ENCODE measurements at regions not wholly inside any gene's neighbourhood (a gene's known extent, or its start where the extent isn't known, plus 50 kb on each side); places are given as distances from the start of the nearest gene placed in this dataset.
"Not testable (repeated sequence)": the region's sequence is repeated elsewhere in the genome, so short reads cannot be mapped to it uniquely, and the experiment has no call there.

DNA sequence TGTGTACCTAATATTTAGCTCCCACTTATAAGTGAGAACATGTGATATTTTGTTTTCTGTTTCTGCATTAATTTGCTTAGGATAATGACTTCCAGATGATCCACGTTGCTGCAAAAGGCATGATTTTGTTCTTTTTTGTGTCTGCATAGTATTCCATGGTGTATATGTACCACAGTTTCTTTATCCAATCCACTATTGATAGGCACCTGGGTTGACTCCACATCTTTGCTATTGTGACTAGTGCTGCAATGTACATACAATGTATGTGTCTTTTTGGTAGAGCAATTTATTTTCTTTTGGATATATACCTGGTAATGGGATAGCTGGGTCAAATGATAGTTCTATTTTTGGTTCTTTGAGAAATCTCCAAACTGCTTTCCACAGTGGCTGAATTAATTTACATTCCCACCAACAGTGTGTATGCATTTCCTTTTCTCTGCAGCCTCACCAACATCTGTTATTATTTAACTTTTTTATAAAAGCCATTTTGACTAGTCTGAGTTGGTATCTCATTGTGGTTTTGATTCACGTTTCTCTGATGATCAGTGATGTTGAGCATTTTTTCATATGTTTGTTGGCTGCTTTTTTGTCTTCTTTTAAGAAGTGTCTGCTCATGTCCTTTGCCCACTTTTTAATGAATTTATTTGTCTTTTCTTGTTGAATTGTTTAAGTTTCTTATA, 102.8 kb upstream of the GAS1 start:
- DNase-seq = not testable (repeated sequence)

DNA sequence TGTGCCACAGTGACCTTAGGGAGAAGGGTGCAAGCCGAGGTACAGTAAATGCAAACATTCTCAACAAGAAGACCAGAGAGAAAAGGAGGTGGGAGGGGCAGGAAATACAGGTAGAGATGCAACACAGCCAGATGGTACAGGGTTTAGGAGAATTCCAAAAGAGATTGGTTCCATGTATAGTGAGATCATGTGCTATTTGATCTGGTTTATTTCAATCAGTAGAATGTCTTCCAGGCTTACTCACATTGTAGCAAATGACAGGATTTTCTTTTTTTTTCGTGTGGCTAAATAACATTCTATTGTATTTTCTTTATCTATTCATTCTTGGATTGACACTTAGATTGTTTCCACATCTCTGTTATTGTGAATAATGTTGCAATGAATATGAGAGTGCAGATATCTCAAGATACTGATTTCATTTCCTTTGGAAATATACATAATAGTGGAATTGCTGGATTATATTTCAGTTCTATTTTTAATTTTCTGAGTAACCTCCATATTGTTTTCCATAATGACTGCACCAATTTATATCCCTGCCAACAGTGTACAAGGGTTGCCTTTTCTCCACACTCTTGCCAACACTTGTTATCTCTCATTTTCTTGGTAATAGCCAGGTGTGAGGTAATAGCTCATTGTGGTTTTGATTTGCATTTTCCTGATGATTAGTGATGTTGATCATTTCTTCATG, 107.8 kb upstream of the GAS1 start:
- no peak for DNase-seq

DNA sequence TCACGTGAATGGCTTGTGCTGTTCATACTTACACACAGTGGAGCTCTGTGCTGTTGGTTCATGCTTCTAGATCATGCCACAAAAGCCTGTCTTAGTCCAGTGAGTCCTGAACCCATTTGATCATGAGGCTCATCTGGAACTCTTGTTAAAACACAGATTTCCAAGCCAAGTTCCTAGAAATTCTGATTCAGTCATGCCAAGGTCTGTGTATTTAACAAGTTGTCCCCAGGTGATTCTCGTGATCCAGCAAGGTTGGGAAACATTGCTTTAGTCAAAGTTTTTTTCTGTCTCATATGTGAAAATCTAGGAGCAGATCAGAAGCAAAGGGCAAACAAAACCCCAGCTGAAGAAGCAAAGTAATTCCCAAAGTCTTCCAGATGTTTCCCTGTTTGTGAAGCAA, 112.5 kb upstream of the GAS1 start:
- no peak for DNase-seq

DNA sequence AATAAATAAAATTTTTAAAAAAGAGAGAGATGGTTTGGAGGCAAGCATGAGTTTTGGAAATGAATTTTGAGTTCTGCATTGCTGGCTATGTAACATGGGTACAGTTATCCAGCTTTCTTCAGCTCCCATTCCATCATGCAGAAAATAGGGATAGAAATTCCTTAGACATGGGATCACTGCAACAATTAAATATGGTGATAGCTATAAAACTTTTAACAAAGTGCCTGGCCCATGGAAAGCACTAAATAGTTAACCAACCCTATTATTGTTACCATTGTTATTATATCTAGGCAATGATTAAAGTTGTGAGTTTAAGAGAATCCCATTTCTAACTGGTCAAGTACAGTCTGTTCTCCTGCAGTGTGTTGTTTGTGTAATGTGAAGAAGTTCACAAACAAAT, 115.4 kb upstream of the GAS1 start:
- no peak for DNase-seq

DNA sequence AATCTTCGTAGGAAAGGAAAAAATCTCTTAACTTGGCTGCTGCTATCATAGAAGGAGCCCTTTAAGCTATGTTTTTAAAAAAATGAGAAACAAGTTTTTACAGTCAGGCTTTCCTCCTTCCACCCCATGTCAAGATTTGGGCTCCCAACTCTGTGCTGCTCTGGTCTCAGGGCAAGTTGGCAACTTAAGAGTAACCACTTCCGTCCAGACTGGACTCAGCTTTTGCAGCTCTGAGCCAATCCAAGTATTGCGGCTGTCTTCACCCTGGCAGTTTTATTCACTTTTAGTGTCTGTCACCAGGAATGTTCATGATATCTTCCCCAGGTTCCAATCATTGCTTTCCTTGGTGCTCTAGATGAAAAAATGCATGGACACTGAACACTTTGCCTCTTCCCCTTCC, 115.9 kb upstream of the GAS1 start:
- DNase-seq = no peak

DNA sequence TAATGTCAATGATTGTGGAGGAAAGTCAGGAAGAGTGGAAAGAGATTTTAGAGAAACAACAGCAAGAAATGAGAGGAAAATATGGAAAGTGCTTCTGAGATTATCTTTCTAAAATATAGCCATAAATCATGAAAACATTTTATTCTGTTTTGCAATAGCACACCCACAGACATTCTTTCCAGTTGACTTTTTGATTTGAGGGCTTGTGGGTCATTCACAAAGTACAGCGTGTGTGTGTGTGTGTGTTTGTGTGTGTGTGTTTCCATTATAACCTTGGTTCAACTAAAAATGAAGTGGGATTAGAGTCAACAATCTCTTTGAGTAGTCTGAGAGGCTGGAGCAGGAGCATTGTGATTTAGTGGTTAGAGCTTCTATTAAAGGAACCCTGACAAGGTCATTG, 116.6 kb upstream of the GAS1 start:
- no peak for DNase-seq

DNA sequence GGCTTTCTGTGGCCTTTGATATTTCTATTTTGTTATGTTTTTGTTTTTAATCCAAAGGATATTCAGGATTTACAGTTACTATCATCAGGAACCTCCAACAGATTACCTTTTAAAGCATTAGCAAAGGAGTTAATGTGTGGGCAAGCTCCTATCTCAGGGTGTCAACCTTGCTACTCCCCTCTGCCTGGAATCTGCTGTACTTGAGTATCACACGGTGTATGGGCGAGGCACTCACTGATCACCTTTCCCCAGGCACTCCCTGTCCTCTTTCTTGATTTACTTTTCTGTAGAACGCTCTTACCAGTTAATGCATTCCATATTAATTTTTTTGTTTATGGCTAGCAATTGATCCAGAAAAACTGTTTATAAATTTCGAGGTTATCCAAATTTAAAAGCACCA, 117.0 kb upstream of the GAS1 start:
- DNase-seq = no peak

DNA sequence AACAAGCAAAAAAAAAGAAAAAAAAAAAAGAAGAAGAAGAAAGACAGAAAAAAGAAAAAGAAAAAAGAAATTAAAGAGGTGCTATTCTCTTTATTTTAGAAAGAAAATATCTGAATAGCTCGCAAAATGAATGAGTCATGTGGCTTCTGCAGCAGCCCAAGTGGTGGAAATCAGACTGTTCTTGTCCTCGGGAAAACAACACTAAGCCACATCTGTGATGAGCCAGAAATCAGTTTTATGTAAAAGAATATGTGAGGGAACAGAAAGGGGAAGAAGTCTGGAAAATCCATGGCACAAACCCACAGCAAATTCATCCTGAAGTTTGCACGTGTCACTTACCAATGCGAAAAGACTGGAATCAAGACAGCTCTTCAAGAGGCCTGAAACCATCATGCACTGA, 118.7 kb upstream of the GAS1 start:
- DNase-seq = no peak

DNA sequence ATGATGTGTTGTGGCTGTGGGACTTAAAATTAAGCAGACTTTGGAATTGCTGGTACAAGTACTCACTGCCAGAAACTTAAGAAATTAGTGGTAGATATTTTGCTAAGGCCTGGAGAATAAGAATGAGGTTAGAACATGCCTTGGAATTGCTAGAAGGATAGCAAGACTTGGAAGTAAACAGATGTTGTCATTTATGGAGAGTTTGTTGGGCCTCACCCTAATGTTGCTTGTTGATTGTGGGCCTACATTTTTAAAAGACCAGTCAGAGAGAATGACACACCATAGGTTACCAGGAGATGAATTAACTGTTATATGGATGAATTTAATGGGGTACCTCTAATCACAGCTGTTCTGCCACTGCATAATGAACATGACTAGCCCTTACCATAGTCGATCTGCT, 120.1 kb upstream of the GAS1 start:
- no peak for DNase-seq

DNA sequence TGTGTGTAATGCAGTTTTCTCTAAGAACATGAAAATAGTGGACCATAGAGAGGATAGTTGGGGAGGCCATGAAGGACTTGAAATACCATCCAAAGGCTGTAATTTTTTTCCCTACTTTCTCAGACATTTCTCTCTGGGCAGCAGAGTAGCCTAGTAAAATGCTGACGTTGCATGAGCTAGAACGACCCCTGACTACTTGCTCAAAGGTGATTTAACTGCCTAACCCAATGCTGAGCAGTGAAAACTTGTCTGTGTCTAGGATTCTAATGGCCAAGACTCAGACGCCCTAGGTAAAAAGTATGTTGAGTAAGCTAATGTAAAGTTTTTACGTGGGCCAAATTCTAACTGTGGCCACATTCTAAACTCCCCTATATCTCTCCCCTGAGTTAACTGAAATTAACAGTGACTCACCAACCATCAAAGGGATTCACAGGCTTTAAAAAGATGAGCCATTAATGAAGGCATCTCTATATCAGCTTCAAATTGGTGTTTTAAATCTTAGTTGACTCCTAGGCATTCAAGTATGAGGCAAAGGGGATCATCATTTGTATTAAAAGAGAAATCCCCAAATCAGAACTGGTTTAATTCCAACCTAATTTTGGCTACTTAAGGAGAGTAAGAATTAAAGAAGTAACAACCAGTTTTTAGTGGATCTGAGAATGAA, 121.0 kb upstream of the GAS1 start:
- no peak for DNase-seq

DNA sequence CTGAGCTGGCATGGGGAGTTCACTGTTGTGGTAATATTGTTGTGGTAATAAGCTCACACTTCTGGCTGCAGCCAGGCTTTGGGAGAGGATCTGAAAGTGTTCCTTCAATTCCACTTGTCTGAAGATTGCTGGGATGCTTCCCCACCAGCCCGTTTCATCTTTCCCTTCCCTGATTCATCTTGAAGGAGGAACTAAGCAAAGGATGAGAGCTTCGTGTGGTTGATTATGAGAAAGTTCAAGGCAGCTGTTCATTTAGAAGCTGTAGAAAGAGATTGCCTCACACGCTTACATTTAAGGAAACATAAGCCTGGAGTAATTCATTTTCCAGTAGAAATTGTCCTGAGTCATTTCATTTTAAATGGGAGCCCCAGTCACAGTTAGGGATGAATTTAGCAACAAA, 122.4 kb upstream of the GAS1 start:
- DNase-seq = no peak

DNA sequence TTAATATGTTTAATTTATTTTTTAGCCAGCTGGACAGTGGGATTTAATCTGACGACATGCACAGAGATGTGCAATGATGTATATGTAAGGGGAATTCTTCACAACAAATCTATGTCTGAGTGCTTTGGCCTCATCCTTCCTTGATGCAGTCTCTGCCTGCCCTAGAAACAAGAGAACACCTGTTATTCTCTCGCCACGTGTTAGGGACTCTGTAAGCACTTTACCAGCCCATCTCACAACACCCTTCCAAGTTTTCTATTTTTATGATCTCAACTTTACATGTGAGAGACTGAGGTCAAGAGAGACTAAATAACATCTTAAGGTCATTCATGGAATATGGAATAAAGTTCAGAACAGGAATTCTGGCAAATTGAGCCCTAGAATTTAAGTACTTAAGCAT, 123.0 kb upstream of the GAS1 start:
- no peak for DNase-seq

DNA sequence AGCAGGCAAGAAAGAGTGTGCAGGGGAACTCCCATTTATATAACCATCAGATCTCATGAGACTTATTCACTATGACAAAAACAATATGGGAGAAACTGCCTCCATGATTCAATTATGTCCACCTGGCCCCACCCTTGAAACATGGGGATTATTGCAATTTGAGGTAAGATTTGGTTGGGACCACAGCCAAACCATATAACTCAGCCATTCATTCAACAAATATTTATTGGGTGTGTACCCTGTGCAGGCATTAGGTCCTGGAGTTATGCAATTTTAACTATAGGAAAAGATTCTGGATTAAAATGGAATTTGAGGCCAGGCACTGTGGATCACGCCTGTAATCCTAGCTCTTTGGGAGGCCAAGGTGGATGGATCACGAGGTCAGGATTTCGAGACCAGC, 124.2 kb upstream of the GAS1 start:
- no peak for DNase-seq

DNA sequence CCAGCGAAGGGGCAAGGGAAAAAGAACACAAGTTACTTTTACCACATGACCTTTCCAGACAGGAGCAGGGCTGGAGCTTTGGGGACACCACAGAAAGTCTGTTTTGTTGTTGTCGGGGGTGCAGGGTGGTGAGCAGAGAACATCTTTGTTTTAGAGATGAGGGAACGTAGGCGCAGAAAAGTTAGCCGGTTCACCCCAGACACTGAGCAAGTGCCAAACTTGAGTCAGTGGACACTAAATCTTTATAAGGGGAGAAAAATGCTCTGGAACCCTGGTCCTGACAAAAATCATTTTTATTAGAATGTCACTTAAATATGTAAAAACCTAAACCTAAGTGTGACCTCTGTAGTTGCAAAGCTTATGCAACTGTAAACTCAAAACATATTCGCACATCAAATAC, 126.4 kb upstream of the GAS1 start:
- DNase-seq = no peak

DNA sequence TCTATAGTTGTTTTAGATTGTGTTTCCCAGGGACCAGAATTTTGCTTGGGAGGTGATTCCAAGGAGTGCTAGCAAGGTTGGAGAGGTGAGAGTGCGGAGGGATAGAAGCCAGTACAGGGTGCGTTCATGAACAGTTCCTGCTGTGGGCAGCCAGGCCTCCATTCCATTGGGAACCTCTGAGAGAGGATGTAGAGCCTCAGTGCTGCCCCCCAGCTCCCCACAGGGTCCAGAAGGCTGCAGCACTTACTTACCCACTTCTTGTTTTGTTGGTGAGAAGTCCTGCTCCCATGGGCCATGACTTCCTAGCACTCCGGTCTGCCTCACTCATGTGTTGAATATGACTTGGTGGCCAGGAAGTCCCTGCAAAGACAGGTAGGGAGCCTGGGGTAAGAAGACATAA, 128.2 kb upstream of the GAS1 start:
- DNase-seq = no peak

DNA sequence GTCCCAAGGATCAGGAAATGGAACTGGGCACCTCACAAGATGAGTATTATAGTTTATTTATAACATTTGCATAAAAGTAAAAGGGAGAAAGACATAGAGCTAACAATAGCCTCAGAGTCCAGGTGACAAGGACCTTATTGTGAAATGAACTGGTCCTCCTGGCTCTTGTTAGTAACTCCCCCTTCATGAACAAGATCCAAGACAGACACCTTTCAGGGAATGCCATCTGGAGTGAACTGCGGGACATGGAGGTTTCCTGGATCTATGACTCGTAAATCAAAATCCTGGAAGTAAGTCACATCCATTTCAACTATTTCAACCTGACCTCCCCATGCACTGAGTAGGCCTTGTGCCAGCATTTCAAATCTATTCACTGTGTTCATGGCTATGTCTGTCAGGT, 129.5 kb upstream of the GAS1 start:
- DNase-seq = no peak

DNA sequence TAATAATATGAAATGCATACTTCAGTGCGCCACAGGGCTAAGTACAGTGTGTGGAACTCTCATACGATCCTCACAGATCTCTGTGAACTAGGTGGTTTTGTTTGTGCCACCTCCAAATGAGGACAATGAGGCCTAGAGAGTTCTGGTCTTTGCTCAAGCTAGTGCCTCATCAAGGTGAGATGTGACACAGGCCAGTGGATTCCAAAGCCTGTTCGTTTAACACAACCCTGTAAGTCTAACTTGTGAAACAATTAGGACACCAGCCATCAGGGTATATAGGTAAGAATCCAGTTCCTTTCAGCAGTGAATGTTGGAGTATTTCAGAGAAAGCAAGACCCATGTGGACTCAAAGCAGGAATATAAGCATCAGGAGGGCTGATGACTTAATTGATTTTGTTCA, 130.7 kb upstream of the GAS1 start:
- DNase-seq = no peak

DNA sequence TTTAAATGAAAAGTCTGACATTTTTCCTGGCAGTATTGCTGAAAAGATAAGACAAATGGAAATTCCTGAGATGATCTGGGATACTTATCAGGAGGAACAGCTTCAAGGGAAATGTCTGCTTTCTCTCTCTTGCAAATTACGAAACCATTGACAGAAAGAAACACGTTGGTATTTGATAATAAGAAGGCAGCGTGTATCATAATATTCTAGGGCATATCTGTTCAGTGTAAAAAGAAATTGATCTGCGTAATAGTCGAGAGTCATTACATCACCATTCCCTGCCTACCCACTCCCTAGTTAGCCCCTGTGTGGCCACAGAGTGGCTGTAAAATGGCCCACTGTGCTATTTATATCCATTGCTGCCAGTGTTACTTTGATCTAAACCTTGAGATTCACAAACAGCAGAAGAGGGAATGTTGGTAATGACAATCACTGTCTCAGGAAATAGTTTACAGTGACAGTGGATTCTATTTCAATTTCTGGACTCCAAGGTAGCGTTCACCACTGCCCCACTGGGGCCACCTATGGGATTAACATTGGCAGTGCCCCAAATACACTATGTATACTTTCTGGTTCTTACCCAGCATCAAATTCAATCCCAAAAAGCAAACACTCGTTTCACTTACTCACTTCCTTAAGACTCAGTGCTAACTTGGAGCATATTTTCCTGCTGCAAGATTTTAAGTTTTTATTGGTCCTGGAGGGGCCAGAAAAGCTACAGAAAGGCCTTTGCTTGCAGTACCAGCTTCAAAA, 133.4 kb upstream of the GAS1 start:
- no peak for DNase-seq

DNA sequence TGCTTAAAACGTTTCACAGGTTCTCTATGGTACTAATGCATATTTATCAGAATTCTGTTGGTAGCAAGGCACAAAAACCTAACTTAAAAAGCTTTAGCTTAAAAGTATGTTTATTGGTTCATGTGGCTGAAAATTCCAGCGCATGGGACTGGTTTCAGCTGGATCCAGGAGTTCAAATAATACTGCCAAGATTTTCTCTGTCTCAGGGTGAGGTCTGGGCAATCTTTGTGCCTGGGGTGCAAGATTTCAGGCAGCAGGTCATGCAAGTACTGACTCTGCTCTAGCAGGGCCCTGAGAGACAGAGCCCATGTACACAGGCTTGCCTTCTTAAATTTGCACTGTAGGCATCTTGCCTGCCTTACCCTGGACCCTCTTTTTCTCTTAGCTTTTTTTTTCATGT, 134.2 kb upstream of the GAS1 start:
- DNase-seq = no peak

DNA sequence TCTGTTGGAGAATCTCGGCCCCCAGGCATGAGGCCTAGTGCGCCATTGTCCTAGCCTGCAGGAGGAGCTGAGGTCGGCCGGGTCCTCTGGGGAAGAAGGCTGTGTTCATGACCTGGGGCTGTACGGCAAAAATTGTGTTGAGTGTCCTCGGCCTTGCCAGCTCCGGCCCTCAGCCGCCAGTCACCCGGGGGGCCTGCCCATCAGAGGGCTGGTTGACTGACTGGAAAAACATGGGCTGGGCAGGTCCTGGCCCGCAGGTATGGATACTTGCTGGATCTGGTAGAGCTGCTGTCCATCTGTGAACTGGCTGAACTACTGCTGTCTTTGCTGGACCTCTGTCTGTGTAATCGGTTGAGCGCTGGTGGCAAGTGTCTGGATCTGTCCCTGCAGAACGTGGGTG, 136.7 kb upstream of the GAS1 start:
- no peak for DNase-seq

DNA sequence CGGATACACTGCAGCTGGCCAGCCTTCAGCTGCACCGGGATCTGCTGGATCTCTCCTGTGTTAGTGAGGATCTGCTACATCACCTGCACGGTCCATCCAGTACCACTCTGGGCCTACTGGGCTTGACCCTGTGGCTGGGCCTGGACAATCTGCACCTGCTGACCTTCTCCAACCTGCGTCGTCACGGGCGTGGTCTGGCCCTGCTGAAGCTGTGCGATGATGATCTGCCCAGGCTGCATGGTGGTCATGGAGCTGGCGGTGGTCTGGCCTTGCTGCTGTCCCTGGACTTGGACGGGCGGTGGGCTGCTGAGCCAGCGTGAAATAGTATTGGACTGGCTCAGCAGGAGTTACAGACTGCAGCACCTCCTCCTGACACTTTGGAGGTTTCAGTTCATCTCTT, 137.1 kb upstream of the GAS1 start:
- DNase-seq = no peak

DNA sequence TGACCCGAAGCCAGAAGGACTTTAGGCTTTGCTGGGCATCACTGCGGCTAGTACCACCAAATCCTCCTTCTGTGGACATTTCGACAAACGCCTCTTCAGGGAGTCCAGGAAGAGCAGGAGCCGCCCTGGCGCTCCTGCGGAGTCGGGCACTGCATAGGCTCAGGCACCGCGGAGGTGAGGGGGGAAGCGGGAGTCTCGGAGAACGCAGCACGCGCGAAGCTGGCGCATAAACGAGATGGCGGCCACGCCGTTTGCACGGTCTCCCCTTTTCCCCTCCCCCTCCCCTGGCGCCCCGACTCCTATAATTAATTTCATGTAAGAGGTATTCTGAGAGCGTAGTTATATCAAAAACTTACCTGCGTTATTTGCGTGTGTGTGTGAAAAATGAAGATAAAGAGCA, 137.8 kb upstream of the GAS1 start:
- no peak for DNase-seq

DNA sequence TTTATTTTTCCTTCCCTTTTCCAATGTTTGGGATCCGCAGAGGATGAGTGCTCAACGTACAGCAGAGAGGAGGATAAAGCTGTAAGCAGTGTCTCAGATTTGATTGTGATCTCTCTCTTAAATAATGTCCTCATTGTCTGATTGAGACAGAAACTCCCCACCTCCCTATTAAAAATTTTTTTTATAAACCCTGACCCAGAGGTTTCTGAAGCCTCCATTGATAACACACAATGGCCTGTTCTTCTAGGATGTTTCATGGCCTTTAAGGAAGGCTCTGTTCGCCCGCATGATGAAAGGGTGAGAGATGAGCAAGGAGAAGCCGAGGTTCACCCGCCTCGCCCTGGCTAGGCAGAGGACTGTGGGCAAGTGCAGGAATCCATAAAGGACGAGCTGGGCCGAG, 138.2 kb upstream of the GAS1 start:
- DNase-seq = no peak
